ENCODE measurements at regions not wholly inside any gene's neighbourhood (a gene's known extent, or its start where the extent isn't known, plus 50 kb on each side); places are given as distances from the start of the nearest gene placed in this dataset.

DNA sequence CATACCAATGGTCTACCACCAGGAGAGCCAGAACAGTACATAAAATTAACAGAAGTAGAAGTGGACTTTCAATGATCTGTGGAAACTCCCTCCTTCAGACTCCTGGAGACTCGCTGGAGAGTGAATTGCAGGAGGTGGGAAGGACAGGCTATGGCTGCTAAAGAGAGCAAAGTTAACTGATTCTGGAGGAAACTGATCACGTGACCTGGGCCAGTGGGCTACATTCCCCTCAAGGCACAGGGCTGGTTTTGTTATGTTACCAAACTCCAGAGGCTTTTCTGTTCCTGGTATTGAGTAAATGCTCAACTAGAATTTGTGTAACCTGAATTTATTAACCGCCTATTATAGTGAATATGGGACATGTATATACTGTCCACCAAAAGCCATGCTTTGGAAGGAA, 372.6 kb downstream of the MTRR start:
- CTCF ChIA-PET, result no interaction called here
- no peak overlapping the region for H3K27ac ChIP-seq (ENCODE audit: insufficient read depth, low read depth, low read length)
- no peak for FAIRE-seq
- H3K79me2 ChIP-seq (ENCODE audit: control insufficient read depth, insufficient read depth, low read length), result no peaks in the 10 kb centered on the region
- BruUV-seq (replicated peaks), result no TSS peak
- DNase-seq (ENCODE audit: low read depth, low spot score), result no peak
- H3K9me3 ChIP-seq (replicated peaks; ENCODE audit: control insufficient read depth, insufficient read depth, low read length), result peaks cover 8% of the 10 kb centered on the region
- dilution Hi-C loops (cut with MboI; ENCODE audit: extremely low pct_ligation_motif_present, low sequenced_read_pairs) (no loop called here), intact Hi-C loops (cut with micrococcal nuclease) (no loop called here)
- no peaks in the 10 kb centered on the region for H4K20me1 ChIP-seq (replicated peaks; ENCODE audit: control insufficient read depth, extremely low read depth, insufficient read depth, low read length)
- H2AFZ ChIP-seq (ENCODE audit: low read depth, low read length), result no peak overlapping the region
- H3K4me1 ChIP-seq (ENCODE audit: control insufficient read depth, extremely low read depth, insufficient read depth, low read length), result no peaks in the 10 kb centered on the region
- H3K9ac ChIP-seq (replicated peaks; ENCODE audit: extremely low read depth, insufficient read depth, low read length), result no peak overlapping the region
- H3K4me2 ChIP-seq (ENCODE audit: insufficient read depth, low read length), result no peak overlapping the region
- no peak overlapping the region for H3K4me3 ChIP-seq (replicated peaks in 1 of 3; ENCODE audit: insufficient read depth in 1 of 3, low read depth in 1 of 3, low read length in 3 of 3)
- no peaks in the 10 kb centered on the region for H3K27me3 ChIP-seq (ENCODE audit: control insufficient read depth in 2 of 2, insufficient read depth in 2 of 2, low read length in 2 of 2)
- no peaks in the 10 kb centered on the region for H3K9me1 ChIP-seq (replicated peaks; ENCODE audit: control insufficient read depth, extremely low read depth, insufficient read depth, low read length)
- H3K36me3 ChIP-seq (ENCODE audit: control insufficient read depth in 2 of 2, extremely low read depth in 1 of 2, insufficient read depth in 2 of 2, low read length in 2 of 2), result no peaks in the 10 kb centered on the region
- TF ChIP-seq POLR2AphosphoS5 (IDR thresholded peaks at IDR 0.05; ENCODE audit: insufficient read depth, low read depth, low read length) (no peak), FOS (IDR thresholded peaks at IDR 0.05; ENCODE audit: borderline replicate concordance, insufficient read depth, low read length) (no peak), JUN (IDR thresholded peaks at IDR 0.05; ENCODE audit: borderline replicate concordance, insufficient read depth, insufficient read length, low read depth) (no peak), MYC (IDR thresholded peaks at IDR 0.05; ENCODE audit: low read depth, low read length) (no peak)
- TF ChIP-seq, protein P1, sequence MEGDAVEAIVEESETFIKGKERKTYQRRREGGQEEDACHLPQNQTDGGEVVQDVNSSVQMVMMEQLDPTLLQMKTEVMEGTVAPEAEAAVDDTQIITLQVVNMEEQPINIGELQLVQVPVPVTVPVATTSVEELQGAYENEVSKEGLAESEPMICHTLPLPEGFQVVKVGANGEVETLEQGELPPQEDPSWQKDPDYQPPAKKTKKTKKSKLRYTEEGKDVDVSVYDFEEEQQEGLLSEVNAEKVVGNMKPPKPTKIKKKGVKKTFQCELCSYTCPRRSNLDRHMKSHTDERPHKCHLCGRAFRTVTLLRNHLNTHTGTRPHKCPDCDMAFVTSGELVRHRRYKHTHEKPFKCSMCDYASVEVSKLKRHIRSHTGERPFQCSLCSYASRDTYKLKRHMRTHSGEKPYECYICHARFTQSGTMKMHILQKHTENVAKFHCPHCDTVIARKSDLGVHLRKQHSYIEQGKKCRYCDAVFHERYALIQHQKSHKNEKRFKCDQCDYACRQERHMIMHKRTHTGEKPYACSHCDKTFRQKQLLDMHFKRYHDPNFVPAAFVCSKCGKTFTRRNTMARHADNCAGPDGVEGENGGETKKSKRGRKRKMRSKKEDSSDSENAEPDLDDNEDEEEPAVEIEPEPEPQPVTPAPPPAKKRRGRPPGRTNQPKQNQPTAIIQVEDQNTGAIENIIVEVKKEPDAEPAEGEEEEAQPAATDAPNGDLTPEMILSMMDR (IDR thresholded peaks at IDR 0.05; ENCODE audit: extremely low read depth in 1 of 2, insufficient read depth in 1 of 2, low read depth in 1 of 2, low read length in 2 of 2), result no peak
- POLR2A ChIA-PET, result no interaction called here

Data from endothelial cell of umbilical vein (primary cell).